LHCN-M2 (cell line): ENCODE measurements at regions not wholly inside any gene's neighbourhood (a gene's known extent, or its start where the extent isn't known, plus 50 kb on each side); places are given as distances from the start of the nearest gene placed in this dataset.
"Not testable (repeated sequence)": the region's sequence is repeated elsewhere in the genome, so short reads cannot be mapped to it uniquely, and the experiment has no call there.

Source experiments
- DNase-seq: peaks from one replicate; pipeline ENCODE4 v3.0.0-alpha.2; 2012; ENCODE audit warnings: low read depth

GRCh38 chr1:192418552-192419285 lies 101.9 kb downstream of the RGS21 start:
- no peak for DNase-seq

DNA sequence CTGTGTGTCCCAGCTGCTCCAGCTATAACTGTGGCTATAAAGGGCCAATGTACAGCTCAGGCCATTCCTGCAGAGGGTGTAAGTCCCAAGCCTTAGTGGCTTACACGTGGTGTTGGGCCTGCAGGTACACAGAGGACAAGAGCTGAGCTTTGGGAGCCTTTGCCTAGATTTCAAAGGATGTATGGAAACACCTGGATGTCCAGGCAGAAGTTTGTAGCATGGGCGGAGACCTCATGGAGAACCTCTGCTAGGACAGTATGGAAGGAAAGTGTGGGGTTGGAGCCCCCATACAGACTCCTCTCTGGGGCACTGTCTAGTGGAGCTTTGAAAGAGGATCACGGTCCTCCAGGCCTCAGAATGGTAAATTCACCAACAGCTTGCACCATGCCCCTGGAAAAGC lies 113.9 kb downstream of the RGS21 start:
- DNase-seq = no peak

DNA sequence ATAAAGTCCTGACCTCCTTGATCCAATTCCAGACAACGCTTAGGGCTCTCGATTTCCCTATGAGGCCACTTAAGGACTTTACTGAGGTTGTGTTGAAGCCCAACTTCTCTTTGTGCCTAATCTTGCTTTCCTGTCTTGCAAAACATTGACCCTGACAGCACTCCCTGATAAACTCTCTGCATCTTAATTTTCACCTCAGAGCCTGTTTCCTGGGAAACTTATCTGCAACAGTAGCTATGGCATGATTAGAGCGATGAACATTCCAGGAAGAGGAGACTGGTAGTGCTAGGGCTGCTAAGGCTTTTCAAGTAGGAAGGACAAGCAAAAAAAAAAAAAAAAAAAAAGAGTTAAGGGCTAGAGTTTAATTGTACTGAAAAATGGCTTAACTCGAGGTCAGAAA lies 118.9 kb downstream of the RGS21 start:
- no peak for DNase-seq

DNA sequence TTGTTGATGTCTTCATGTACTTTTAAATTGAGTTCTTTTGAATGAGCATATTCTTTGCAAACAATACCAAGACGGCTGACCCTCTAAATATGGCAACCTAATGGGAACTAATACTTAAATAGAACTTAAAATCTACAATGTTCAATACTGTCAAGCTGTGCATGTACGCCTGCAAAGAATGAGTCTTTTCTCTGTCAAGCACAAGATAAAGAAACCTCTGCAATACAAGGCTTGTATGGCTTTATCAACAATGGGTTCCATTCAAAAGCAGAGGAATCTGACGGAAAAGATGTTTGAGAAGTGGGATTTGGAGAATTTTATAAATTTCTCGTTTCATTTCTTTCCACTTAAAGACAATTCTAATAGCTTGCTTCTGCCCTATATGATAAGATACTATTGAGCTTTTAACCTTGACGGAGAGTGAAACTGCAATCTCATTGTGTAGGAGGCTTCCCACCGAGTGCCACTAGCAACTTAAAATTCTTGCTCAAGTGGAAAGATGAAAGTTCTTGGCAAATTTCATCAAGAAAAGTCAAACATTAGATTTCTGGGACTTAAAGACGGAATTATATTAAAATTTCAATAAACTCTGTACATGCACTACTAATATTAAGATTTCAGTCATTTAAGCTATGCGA lies 119.8 kb downstream of the RGS21 start:
- DNase-seq = no peak

- DNase-seq = no peak
Observed at GRCh38 chr1:192438737-192439136, 121.9 kb downstream of the RGS21 start.

GRCh38 chr1:192439373-192440025 lies 122.7 kb downstream of the RGS21 start:
- DNase-seq = peak; percentile 89

- DNase-seq = no peak
Observed at GRCh38 chr1:192441492-192441891, 124.7 kb downstream of the RGS21 start.

DNA sequence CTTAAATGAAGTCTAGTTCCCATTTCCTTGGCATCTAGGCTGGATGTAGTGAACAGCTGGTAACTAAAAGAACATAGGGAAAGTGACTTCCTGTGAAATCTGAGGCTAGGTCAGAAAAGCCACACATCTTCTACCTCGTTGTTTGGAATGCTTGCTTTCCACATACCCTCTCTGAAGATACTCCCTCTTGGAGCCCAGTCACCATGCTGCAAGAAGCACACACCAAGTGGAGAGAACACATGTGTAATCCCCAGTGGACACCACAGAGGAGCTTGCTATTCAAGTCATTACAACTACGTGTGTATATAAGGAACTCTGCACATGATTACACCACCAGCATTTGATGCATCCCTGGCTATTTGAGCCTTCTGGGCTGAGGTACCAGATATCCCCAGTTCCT lies 125.9 kb downstream of the RGS21 start:
- DNase-seq = peak; percentile 79

GRCh38 chr1:192443616-192444015 lies 126.8 kb downstream of the RGS21 start:
- DNase-seq = peak; percentile 53

DNA sequence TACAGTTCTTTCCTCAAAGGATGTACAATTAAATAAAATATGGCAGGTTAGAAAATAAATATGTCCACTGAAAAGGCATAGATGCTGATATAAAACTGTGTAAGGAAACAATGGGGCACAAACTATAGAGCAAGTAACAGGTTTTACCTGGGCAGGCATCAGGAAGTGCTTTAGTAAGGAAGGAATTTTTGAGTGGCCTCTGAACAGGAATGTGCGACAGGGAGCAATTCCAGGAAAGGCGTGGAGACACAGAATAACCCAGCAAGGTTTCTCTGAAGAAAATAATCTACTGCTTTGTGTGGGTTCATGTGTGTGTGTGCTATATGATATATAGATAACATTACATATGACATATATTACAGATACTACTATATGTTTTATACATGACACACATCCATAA lies 128.4 kb downstream of the RGS21 start:
- no peak for DNase-seq

GRCh38 chr1:192445839-192446489 lies 129.2 kb downstream of the RGS21 start:
- peak; percentile 58 for DNase-seq

GRCh38 chr1:192448026-192448578 lies 127.5 kb upstream of the RGS1 start:
- DNase-seq = peak; percentile 92

DNA sequence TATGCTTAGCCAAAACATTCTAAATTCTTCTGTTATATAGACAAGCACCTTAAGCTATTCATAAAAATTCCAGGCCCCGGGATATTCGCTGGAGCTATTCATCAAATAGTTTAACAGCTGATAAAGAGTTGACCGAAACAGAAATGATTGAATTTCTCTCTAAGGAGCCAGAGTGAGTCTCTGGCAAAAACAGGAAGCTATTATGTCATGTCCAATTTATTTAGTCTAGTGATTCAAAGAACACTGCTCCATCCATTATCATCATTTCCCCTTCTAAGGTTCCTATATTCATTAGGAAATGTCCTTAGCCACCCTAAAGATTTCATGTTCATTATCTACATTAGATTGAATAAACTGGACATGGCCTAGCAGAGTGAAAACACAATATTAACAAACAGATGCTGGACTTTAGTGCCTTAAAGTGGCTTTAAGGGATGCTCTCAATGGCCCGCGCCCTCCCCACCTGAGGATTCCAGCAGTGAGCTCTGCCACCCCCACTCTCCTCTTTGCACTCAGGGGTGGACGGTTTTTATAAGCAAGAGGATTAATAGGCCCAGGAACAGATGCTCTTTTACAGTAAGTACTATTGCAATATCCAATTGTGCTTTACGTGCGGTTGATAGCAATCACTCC lies 122.1 kb upstream of the RGS1 start:
- peak; percentile 64 for DNase-seq

DNA sequence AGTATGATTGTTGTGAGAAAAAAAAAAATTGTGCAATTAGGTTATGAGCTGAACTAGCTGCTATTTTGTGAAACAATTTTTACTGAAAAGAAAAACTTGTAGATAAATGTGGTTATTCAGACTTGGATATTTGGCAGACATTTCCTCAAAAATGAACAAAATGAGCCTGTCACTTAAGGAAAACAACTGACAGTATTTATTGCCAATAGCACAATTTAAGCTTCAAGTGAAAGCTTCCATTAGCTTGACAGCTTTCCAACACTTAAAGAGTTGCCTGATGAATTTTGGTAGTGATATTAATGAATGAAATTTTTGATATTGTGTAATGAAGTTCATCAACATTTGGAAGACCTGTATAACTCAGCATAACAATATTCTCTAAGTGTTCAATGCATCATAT lies 116.1 kb upstream of the RGS1 start:
- no peak for DNase-seq

DNA sequence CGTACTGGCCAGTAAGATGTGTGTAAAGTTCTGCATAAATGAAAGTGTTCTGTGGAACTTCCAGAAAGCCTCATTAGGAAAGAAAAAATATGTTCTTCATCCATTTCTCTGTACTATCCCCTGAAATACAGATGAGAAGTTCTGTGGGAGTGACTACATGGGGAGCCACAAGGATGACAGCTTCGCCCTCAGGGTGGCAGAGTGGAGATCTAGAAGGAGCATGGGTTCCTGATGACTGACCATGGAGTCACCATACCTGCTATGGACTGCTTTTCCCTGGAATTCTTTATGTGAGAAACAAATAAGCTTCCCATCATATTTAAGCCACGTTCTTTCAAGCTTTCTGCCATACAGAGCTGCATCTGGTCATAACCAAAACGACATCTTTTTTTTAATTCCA lies 113.9 kb upstream of the RGS1 start:
- no peak for DNase-seq

DNA sequence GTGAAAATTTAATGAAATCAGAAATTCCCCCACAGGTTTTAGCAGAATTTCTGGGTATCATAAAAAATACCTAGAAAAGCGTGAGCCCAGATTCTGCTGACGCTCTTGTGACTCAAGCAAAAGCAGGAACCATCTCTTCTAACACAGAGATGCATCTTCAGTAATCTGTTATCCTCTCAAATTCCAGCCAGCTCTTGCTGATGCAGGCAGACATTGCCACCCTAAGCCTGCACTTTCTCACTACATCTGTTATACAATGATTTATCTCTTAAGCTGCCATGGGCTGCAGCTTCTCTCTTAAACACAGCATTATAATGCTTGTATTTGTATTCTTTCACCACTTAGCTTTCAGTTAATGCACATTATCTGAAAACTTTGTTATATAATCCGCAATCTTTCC lies 113.0 kb upstream of the RGS1 start:
- no peak for DNase-seq

DNA sequence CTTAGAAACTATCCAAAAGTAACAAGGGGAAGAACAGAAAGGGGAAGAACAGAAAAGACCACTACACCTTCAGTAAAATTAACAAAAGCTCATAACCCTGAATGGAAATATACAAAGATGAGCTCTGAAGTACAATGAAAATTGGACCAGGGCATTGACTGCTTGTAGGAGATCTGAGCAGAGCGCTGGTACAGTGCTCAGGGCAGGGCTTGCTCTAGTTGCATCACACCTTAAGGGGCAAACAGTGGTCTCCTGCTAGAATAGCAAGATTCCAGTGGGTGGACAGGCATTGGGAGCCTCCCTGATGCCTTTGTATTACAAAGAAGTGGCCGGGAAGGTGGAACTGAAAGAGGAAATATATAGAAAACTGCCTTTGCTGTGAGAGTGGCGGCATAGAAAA lies 111.9 kb upstream of the RGS1 start:
- no peak for DNase-seq

- DNase-seq = not testable (repeated sequence)
Observed at GRCh38 chr1:192465221-192465620, 110.4 kb upstream of the RGS1 start.

DNA sequence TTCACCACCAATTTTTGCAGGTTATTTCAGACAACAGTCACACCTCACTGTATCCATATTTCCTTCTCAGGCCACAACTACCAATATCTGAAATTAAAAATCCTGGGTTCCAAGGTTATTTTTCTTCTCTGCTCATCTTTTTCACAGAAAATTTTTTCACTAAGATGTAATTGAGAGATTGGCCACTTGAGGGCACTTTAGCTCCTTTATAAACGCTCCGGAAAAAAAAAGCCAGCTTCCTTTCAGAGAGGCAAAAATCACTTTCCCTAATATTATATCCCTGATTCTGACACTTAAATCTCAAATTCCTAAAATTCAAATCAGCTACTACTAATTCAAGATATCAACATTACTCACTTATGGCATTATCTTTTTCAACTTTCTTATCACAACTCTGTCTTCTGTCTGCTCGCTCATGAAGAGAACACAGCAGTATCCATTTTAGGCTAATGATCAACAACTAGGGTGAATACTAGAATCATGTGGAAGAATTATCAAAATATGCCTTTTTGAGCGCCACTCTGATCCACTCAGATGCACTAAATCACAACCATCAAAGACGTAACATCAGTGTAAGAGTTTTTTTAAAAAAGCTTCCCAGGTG lies 101.4 kb upstream of the RGS1 start:
- no peak for DNase-seq

GRCh38 chr1:192475329-192475728 lies 100.2 kb upstream of the RGS1 start:
- no peak for DNase-seq

- DNase-seq = no peak
Observed at GRCh38 chr1:192475970-192476369, 99.6 kb upstream of the RGS1 start.
